ENCODE measurements at regions not wholly inside any gene's neighbourhood (a gene's known extent, or its start where the extent isn't known, plus 50 kb on each side); places are given as distances from the start of the nearest gene placed in this dataset.
A peak's percentile ranks its signal among the peaks of the same experiment; 100 is the strongest.
"Not testable (repeated sequence)": the region's sequence is repeated elsewhere in the genome, so short reads cannot be mapped to it uniquely, and the experiment has no call there.

DNA sequence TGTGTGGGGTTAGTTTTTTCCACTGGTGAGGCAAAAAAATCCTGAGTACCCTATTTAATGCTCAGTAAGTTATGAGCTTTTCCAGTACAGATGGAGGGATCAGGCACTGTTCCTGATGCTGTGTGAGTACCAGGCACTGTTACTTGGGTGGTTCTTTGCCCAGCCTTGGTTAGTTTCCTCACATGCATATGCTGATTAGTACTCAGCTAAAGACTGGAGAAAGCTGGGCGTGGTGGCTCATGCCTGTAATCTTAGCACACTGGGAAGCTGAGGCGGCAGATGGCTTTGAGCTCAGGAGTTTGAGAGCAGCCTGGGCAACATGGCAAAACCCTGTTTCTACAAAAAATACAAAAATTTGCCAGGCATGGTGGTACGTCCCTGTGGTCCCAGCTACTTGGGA, 210.3 kb upstream of the SGO1 start:
- no peak for DNase-seq (ENCODE audit: low spot score)

DNA sequence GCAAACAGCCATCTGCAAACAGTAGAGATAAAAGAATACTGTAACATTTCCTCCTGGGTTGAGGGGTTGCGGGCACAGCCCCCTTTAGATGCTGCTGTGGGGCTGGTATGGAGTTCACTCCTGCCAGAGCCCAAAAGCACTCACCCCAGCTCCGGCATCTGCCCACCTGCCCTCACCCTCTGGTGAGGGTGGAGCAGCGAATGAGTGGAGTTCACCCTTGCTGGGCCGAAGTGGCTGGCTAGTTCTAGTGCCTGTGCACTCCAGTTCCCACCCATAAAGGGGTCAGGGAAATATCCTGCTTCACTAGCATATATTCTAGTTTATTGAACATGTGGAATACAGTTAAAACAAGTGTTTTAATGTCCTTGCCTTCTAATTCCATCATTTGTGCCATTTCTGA, 209.7 kb upstream of the SGO1 start:
- no peak for DNase-seq (ENCODE audit: low spot score)

DNA sequence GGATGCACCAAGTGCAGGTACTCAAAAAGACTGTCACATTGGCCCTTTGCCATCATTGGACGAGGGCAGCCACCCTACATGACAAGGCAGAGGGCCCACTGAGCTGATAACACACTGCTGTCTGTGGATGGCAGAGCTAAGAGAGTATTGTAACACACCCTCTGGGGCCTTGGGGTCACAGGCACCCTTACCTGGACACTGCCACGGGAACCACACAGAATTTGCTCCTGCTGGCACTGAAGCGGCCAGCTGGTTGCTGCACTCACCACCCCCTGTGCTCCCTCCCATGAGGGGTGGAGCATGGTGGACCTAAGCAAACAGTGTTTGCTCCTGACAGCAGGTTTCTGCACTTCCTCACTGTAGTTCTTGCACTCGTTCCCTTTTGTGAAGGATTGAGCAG, 208.2 kb upstream of the SGO1 start:
- DNase-seq (ENCODE audit: low spot score) = no peak

DNA sequence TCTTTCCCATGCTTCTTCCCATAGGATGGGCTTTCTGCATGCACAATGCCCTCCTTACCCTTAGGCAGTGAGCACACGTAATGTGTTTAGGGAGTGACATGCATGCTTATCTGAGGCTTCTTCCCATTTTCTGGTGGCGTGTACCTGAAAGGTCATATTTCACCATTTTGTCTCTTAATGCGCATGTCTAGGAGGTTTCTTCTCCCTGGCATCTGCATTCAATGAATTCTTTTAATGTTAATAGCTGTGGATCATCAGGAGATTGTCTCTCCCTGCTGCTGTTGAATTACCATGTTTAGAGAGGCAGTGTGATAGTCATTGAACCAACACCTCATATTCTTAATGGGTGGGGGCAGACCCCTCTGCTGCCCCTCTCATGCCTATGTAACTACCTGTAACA, 205.6 kb upstream of the SGO1 start:
- no peak for DNase-seq (ENCODE audit: low spot score)

DNA sequence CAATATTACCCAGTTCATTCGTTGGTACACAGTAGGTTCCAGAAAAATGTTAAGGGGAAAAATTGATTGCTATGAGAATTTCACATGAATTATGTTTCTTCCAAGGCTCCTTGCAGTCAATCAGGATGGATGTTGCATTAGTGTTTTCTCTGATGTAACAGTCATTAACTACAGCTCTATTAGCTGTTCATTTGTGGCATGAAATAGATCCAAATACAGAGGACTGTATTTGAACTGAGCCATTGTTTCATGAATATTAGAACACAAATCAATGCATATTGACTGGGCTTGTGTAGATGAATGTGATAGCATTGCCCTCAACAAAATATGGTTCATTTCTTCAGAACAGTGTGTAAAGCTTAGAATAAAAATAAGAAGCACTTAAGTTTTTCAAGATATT, 203.0 kb upstream of the SGO1 start:
- DNase-seq (ENCODE audit: low spot score) = no peak

DNA sequence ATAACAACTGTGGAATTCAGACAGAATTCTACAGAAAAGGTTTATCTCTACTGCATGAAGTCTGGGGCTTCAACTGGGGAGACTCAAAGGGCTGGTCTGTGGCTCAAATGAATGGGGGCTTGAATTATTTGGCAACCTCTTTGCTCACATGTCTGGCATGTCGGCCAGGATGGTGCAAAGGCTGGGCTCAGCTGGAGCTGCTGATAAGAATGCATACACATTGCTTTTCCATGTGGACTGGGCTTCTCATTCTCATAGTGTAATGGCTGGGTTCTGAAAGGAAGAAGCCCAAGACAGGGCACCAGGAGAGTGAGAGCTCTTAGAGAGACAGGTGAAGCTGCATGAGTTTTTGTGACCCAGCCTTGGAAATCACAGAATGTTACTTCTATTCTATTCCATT, 194.3 kb upstream of the SGO1 start:
- DNase-seq (ENCODE audit: low spot score) = no peak

DNA sequence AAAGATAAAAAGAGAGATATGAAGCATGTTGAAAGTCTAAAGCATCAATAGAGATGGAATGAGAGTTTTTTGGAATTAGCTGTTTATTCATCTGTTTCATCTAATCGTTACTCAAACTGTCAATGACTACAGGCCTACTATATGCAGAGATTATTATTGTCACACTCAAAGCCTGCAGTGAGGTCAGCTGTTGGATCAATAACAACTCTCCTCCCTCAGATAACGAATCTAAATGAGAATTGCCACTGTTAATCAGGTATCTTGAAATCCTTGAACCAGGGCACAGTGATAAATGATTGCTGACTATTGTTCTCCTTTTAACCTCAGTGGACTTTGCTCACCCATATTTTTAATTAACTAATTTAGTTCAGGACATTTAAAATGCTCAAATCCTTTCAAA, 192.3 kb upstream of the SGO1 start:
- DNase-seq (ENCODE audit: low spot score) = no peak

DNA sequence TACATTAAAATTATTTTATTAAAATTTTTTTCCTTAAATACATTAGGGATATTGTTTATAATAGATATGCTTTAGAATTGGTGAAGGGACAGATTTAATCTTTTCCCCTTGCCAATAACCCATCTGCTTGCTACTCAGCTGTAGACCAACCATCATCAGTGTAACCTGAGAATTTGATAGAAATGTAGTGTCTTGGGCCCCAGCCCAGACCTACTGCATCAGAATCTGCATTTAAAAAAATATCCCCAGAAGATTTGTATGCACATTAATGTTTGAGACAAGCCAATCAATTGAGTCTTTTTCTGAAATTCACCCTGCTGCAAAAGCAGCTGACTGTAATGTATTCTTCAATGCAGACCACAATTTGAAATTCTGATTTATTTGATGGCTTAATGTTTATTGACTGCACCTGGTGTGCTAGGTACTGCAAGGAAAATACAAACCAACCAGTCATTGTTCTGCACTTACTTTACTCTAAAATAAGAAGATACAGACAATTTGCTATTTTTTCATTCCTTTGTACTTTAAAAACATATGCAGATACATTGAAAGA, 190.7 kb upstream of the SGO1 start:
- DNase-seq (ENCODE audit: low spot score) = no peak

DNA sequence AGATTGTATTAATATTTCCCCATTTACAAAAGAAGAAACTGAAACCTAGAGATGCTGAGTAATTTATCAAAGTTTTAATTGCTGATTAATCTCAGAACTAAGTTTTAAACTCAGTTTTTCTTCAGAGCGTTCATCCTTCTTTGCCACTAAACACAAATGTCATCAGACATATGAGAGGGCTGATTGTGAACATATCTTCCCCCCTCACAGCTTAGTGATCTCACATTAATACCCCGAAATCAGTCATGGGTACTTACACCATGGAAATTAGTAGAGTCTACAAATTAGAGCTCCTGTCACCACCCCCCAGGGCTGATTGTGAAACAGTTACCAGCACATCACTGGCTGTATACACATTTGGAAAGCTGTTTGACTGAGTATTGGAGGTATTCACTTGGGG, 189.3 kb upstream of the SGO1 start:
- no peak for DNase-seq (ENCODE audit: low spot score)

DNA sequence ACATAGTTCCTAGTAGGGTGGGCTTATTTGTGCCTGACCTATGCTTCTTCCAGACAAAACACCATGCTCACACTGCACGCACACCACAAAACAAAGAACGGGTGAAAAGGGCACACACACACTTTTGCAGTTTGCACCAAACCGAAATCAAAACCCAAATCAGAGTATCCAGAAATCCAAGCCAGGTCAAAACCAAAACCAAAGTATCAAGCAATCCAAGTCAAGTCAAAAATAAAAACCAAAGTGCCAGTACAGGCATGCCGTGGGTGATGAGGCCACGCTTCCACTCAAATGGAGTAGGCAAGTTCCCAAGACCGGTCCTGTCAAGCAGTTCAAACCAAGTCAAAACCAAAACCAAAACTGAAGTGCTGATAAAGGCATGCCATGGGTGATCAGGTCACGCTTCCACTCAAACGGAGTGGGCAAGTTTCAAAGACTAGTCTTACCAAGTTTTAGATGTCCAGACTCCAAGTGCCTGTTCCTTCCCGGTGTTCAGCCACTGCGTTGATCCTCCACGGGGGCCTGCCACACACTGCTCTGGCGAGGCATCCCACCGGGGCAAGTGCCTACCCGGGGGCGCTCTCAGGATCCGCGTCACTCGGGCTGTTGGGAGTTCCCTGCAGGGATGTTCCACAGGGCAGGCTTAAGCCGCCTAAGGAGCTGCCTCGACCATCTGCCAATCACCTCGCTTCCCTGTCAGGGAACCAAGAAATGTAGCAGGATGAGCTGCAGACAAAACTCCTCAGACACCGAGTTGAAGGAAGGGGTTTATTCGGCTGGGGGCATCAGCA, 184.5 kb upstream of the SGO1 start:
- DNase-seq (ENCODE audit: low spot score) = not testable (repeated sequence)

DNA sequence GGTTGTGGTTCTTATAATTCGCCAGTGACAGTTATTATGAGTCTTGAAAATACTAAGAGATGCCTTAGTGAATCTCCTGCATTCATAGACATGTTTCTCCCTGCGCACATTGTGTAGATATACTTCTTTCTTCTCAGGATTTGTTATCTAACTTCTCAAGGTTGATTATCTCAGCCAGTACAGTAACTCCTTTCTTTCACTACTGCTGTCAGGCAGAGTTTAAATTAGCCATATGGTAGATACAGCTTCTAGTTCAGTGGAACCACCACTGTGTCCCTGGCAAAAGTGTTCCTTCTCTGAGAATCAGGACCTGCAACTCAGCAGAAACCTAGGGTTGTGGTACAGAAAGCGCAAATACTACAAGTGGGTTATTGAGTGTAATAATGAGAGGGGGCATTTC, 175.0 kb upstream of the SGO1 start:
- no peak for DNase-seq (ENCODE audit: low spot score)

DNA sequence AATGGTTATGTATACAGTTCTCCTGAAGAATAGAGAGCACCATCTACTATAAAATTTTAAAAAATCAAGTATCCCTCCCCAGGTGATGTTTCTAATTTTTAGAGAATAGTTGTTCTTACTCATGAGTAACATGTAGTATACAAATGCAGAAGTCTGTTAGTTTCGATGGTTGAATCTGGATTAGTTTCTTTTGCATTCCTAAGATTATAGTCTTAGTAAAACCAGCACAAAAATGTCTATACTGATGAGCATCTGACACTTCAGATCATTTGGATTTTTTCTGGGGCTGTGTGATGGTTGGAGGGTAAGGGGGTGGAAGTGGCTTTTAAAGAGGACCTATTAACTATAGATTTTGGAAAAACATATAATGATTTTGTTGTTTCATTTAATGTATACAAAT, 167.3 kb upstream of the SGO1 start:
- DNase-seq (ENCODE audit: low spot score) = no peak

DNA sequence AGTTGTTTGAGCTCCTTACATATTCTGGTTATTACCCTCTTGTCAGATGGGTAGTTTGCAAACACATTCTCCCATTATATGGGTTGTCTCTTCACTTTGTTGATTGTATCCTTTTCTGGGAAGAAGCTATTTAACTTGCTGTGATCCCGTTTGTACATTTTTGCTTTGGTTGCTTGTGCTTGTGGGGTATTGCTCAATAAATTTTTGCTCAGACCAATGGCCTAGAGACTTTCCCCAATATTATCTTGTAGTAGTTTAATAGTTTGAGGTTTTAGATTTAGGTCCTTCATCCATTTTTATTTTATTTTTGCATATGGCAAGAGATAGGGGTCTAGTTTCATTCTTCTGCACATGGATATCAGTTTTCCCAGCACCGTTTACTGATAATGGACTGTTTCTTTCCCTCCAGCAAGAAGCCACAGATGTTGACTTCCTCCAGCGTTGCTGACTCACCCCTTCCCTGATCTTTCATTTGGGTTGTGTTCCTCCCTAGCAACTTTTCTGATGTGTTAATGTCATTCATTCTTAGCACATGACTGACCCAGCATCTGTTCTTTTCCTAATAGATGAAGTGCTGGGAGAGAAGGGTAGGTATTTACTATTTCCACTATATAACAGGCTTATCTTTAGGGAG, 166.7 kb upstream of the SGO1 start:
- DNase-seq (ENCODE audit: low spot score) = no peak

DNA sequence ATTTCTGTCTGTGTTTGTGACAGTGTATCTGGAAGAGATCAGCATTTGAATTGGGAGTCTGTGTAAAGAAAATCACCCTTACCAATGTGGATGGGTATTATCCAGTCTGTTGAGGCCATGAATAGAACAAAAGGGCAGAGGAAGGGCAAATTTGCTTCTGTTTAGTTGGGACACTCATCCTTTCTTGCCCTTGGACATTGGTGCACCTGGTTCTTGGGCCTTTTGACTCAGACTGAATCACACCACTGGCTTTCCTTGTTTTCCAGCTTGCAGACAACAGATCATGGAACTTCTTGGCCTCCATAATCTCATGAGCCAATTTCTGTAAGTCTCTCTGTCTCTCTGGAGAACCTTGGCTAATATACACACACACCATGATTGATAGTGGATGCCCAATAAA, 164.4 kb upstream of the SGO1 start:
- no peak for DNase-seq (ENCODE audit: low spot score)

DNA sequence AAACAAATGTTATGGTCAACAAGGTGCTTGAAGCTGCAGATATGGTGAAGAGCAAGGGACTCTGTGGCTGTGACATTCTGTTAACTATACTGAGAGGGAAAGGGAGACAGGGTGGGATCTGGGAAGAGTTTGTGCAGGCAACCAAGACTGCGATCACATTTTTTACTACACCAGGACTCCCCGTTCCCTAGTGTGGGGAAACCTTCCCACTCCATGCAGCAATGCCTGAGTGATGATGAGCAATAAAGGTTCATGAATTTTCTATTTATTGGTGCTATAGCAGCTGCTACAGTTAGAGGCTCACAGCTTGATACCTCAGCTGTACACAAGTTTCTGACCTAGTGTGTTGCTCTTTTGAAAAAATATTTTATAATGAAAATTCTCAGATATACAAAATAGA, 160.9 kb upstream of the SGO1 start:
- no peak for DNase-seq (ENCODE audit: low spot score)

DNA sequence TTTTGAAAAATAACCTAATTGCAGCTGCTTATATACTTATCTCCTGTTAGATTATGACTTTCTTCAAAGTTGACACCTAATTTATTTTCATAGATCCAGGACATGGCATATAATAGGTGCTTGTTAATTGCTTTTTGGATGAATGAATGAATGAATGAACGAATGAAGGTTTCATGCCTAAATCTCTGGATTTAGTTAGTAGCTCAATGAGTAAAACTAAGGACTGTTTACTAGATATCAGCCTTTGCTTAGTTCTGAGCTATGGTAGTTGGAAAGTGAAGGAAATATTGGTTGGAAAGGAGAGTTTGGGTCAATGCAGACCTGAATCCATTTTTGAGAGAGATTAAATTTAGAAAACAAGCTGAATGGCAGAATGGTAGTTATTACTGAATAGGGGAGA, 160.4 kb upstream of the SGO1 start:
- no peak for DNase-seq (ENCODE audit: low spot score)

DNA sequence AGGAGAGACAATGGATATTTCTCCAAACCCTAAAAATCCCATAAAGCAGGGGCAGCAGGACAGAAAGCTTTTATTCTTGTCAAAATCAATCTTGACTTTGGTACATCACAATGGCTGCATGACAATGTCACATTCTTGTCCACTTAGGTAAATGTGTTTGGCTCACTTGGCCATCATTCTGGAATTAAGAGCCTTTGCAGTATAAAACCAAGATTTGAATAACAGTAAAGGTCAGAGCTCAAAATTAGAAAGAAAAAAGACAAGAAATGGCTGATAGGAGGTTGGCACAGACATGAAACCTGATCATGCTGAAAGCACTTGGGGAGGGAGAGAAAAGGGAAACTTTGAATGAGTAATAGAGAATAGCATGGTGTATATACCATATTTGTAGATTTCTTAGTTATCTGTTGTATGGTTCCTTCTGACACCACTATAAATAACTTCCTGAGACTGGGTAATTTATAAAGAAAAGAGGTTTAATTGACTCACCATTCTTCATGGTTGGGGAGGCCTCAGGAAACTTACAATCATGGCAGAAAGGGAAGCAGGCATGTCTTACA, 158.5 kb upstream of the SGO1 start:
- no peak for DNase-seq (ENCODE audit: low spot score)

DNA sequence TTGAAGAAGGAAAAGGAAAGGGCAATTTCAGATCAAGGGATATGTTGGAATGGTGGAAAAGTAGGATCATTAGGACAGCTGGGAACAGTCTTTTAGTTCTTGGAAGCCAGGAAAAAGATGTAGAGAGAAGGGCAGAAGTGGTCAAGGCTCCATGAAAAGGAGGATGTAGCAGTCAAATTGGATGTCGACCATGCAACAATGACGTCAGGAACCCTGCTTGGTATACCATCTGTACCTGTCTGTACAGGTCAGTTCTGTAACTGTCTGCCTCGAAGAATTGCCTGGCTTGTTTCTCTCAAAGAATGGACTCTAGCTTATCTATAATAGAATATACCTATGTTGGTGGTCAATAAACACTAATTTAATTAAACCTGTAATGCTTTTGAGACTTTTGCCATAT, 157.8 kb upstream of the SGO1 start:
- DNase-seq (ENCODE audit: low spot score) = no peak

DNA sequence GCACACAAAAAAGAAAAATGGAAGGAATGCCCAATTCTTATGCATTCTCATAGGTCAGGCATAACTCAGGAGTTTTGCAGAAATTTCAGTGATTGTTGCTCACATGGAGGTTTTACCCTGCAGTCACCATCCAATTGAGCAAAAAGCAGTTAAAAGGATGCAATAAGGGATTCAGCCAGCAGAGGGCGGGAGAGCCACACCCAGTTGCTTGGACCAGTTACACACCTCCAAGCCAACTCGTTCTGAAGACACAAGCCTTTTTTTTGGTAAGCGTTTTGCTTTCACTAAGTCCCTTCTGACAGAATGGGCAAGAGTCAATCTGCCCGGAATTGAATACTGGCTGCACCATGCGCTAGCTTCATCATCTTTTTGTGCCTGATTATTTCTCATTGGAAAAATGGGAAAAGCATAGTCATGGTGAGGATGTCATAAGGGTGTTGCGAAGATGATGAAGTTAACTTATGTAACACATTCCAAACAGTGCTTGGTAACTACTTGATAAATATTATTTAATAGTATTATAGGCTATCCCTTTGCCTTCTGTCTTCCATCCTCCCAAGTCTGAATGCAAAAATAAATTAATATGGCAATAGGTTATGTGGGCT, 154.4 kb upstream of the SGO1 start:
- peak; percentile 57 for DNase-seq (ENCODE audit: low spot score)

DNA sequence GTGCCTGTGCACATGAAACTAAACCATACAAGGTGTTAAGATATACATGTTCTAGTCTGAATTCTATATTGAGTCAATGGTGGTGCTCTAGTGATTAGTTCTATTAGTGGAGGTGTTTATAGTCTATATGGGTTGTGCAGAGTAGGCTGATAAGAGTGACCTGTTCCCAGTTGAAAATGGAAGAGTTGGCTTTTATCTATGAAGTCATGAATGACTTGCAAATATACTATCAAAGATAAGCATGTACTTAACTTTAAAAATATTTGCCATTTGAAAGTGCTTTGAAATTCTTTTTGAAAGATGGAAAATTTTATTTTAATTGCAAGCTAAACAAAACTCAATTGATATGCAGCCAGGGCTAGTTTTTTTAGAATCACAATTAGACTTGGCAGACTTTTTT, 150.6 kb upstream of the SGO1 start:
- DNase-seq (ENCODE audit: low spot score) = no peak

DNA sequence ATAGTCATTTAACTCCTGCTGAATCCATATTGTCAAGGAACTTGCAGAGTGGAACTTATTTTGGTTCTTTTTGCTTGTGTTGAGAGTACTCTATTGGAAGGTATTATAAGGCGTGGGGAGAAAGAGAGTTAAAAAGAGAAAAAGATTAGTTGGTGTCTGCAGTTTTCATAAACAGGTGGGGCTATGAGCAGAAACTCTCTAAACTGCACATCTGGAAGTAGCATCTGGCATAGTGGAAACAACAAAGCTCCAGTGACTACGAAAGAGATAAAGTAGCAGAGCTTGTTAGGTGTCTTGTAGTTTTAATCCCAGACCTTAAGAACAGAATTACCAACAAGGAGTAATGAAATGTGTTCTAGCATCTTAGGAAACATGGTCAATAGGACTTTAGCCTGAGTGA, 148.8 kb upstream of the SGO1 start:
- no peak for DNase-seq (ENCODE audit: low spot score)

DNA sequence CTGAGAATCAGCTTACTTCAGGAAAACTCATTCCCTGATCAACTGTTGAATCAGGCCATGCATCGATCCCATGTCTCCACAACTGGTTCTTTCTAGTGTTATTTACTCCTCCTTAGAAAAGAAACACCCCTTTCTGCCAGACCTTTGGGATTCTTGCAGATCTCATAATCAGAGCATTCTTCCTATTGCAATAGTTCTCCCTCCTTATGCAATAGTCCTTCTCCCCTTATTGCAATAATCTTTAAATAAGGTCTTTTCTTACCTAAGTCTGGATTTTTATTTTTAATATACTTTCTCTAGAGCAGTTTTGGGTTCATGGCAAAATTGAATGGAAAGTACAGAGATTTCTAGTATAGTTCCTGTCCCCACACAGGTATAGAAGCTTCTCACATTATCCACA, 141.9 kb upstream of the SGO1 start:
- DNase-seq (ENCODE audit: low spot score) = no peak

DNA sequence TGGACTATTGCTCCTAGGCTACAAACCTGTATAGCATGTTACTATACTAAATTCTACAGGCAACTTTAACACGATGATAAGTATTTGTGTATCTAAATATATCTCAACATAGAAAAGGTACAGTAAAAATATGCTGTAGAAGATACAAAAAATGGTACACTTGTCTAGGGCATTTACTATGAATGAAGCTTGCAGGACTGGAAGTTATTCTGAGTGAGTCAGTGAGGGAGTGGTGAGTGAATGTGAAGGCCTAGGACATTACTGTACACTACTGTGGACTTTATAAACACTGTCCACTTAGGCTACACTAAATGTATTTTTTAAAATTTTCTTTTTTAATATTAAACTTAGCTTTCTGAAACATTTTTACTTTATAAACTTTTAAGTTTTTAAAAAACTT, 140.5 kb upstream of the SGO1 start:
- DNase-seq (ENCODE audit: low spot score) = no peak
